SJCRH30 (cell line): ENCODE measurements at regions not wholly inside any gene's neighbourhood (a gene's known extent, or its start where the extent isn't known, plus 50 kb on each side); places are given as distances from the start of the nearest gene placed in this dataset.
A peak's percentile ranks its signal among the peaks of the same experiment; 100 is the strongest.

Experiments
- DNase-seq, 2 experiments: peaks; one replicate each; pipeline ENCODE4 v3.0.0-alpha.2; 2015 to 2020
- H3K27ac ChIP-seq: fragments of 250-450 bp; sonication (Bioruptor Pico); 2 replicates; pipeline ENCODE4 v1.5.1; 2020; ENCODE audit warnings: mild to moderate bottlenecking, moderate library complexity
- H3K27me3 ChIP-seq: fragments of 250-450 bp; sonication (Bioruptor Pico); 2 replicates; pipeline ENCODE4 v1.5.1; 2020; ENCODE audit warnings: mild to moderate bottlenecking, moderate library complexity
- H3K36me3 ChIP-seq: fragments of 250-450 bp; sonication (Bioruptor Pico); 2 replicates; pipeline ENCODE4 v1.5.1; 2020; ENCODE audit warnings: mild to moderate bottlenecking, moderate library complexity
- H3K4me1 ChIP-seq: fragments of 250-450 bp; sonication (Bioruptor Pico); 2 replicates; pipeline ENCODE4 v1.5.1; 2020; ENCODE audit warnings: mild to moderate bottlenecking, moderate library complexity
- H3K4me3 ChIP-seq: fragments of 250-450 bp; sonication (Bioruptor Pico); 2 replicates; pipeline ENCODE4 v1.5.1; 2020; ENCODE audit warnings: mild to moderate bottlenecking, moderate library complexity
- H3K9me3 ChIP-seq: fragments of 250-450 bp; sonication (Bioruptor Pico); replicated peaks from 2 replicates; pipeline ENCODE4 v1.5.1; 2020; ENCODE audit warnings: mild to moderate bottlenecking, moderate library complexity

- Histone ChIP-seq H3K27ac (no peak overlapping the region), H3K27me3 (no peaks in the 10 kb centered on the region), H3K36me3 (no peaks in the 10 kb centered on the region), H3K9me3 (no peaks in the 10 kb centered on the region), H3K4me3 (no peak overlapping the region), H3K4me1 (peaks cover 14% of the 10 kb centered on the region)
- no peak for DNase-seq
Measured at GRCh38 chr3:5057272-5057671, 64.8 kb upstream of the ARL8B start.

- Histone ChIP-seq H3K27ac (no peak overlapping the region), H3K4me3 (no peak overlapping the region), H3K36me3 (no peaks in the 10 kb centered on the region), H3K27me3 (no peaks in the 10 kb centered on the region), H3K9me3 (no peaks in the 10 kb centered on the region), H3K4me1 (peaks cover 14% of the 10 kb centered on the region)
- DNase-seq, result peak; percentile 67 to 82
Measured at GRCh38 chr3:5057857-5058324, 64.2 kb upstream of the ARL8B start.

- H3K4me1 ChIP-seq, result peaks cover 10% of the 10 kb centered on the region; the same call in 1 of the 2 replicates
- H3K27ac ChIP-seq, result no peak overlapping the region
- no peaks in the 10 kb centered on the region for H3K36me3 ChIP-seq
- no peak overlapping the region for H3K4me3 ChIP-seq
- peak in 1 of 2 experiments; percentile 19 for DNase-seq
- H3K27me3 ChIP-seq, result no peaks in the 10 kb centered on the region
- no peaks in the 10 kb centered on the region for H3K9me3 ChIP-seq
Measured at GRCh38 chr3:5058471-5058951, 63.6 kb upstream of the ARL8B start.

- H3K9me3 ChIP-seq, result no peaks in the 10 kb centered on the region
- DNase-seq, result no peak
- no peaks in the 10 kb centered on the region for H3K27me3 ChIP-seq
- peaks cover 10% of the 10 kb centered on the region; the same call in 1 of the 2 replicates for H3K4me1 ChIP-seq
- H3K27ac ChIP-seq, result no peak overlapping the region
- H3K4me3 ChIP-seq, result no peak overlapping the region
- H3K36me3 ChIP-seq, result no peaks in the 10 kb centered on the region
Measured at GRCh38 chr3:5059782-5060181, 62.3 kb upstream of the ARL8B start.

- Histone ChIP-seq H3K9me3 (no peaks in the 10 kb centered on the region), H3K27me3 (no peaks in the 10 kb centered on the region), H3K36me3 (no peaks in the 10 kb centered on the region), H3K4me1 (peaks cover 8% of the 10 kb centered on the region; the same call in 1 of the 2 replicates), H3K4me3 (no peak overlapping the region), H3K27ac (no peak overlapping the region)
- DNase-seq, result no peak
Measured at GRCh38 chr3:5061218-5061569, 60.9 kb upstream of the ARL8B start.

DNA sequence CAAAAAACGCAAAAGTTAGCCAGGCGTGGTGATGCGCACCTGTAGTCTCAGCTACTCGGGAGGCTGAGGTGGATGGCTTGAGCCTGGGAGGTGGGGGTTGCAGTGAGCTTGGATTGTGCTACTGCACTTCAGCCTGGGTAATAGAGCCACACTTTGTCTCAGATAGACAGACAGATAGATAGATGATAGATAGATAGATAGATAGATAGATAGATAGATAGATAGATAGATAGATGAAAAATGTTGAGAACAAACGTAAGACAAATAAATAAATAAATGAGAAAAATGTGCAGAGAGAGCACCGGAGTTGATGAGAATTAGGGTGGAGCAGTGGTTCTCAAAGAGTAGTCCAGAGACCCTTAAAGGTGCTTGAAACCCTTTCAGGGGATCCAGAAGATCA is 58.4 kb upstream of the ARL8B start:
- no peak for DNase-seq
- Histone ChIP-seq H3K4me3 (no peak overlapping the region), H3K36me3 (no peaks in the 10 kb centered on the region), H3K27ac (no peak overlapping the region), H3K27me3 (no peaks in the 10 kb centered on the region), H3K4me1 (no peaks in the 10 kb centered on the region), H3K9me3 (no peaks in the 10 kb centered on the region)

- no peak for DNase-seq
- no peak overlapping the region for H3K27ac ChIP-seq
Measured at GRCh38 chr3:5068531-5069050, 53.5 kb upstream of the ARL8B start.

DNA sequence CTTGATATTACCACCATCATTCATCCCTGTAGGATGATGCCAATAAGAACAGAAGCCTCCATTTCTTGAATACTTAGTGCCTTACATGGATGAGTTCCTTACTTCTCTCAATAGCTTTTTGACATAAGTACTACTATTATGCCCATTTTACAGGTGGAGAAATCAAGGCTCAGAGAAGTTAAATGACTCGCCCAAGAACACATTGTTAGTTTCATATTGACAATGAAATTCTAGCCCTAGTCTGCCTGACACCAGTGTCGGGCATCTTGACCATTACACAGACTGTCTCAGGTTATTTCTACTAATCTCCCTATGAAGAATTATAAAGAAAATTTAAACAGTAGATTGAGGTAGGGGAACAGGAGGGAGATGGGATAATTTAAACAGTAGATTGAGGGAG is 52.5 kb upstream of the ARL8B start:
- Histone ChIP-seq H3K27ac (no peak overlapping the region), H3K4me3 (no peak overlapping the region), H3K36me3 (no peaks in the 10 kb centered on the region), H3K27me3 (peaks cover 5% of the 10 kb centered on the region), H3K9me3 (no peaks in the 10 kb centered on the region), H3K4me1 (no peaks in the 10 kb centered on the region)
- no peak for DNase-seq

More at GRCh38 chr3:5068531-5069050, 53.5 kb upstream of the ARL8B start:
- Histone ChIP-seq H3K4me3 (no peak overlapping the region), H3K27me3 (peaks cover 5% of the 10 kb centered on the region), H3K36me3 (no peaks in the 10 kb centered on the region), H3K9me3 (no peaks in the 10 kb centered on the region), H3K4me1 (no peaks in the 10 kb centered on the region)

- Histone ChIP-seq H3K4me3 (no peak overlapping the region), H3K4me1 (no peaks in the 10 kb centered on the region), H3K27ac (no peak overlapping the region), H3K27me3 (peaks cover 5% of the 10 kb centered on the region), H3K9me3 (no peaks in the 10 kb centered on the region), H3K36me3 (no peaks in the 10 kb centered on the region)
- DNase-seq, result no peak
Measured at GRCh38 chr3:5071061-5071460, 51.0 kb upstream of the ARL8B start.

- Histone ChIP-seq H3K4me3 (no peak overlapping the region), H3K27ac (no peak overlapping the region), H3K4me1 (no peaks in the 10 kb centered on the region), H3K36me3 (no peaks in the 10 kb centered on the region), H3K27me3 (peaks cover 5% of the 10 kb centered on the region), H3K9me3 (no peaks in the 10 kb centered on the region)
- DNase-seq, result no peak
Measured at GRCh38 chr3:5072100-5072816, 49.8 kb upstream of the ARL8B start.
